Endometrial microvascular endothelial cells (primary cell): ENCODE measurements at regions not wholly inside any gene's neighbourhood (a gene's known extent, or its start where the extent isn't known, plus 50 kb on each side); places are given as distances from the start of the nearest gene placed in this dataset.
"Not testable (repeated sequence)": the region's sequence is repeated elsewhere in the genome, so short reads cannot be mapped to it uniquely, and the experiment has no call there.

ENCODE experiments used
- in situ Hi-C: cut with HindIII; loops from 2 replicates; pipeline ENCODE4 v1.10.0; 2017; ENCODE audit warnings: low sequenced_read_pairs, low pct_unique_long_range_greater_than_20kb; ENCODE audit errors: inconsistent ontology term

DNA sequence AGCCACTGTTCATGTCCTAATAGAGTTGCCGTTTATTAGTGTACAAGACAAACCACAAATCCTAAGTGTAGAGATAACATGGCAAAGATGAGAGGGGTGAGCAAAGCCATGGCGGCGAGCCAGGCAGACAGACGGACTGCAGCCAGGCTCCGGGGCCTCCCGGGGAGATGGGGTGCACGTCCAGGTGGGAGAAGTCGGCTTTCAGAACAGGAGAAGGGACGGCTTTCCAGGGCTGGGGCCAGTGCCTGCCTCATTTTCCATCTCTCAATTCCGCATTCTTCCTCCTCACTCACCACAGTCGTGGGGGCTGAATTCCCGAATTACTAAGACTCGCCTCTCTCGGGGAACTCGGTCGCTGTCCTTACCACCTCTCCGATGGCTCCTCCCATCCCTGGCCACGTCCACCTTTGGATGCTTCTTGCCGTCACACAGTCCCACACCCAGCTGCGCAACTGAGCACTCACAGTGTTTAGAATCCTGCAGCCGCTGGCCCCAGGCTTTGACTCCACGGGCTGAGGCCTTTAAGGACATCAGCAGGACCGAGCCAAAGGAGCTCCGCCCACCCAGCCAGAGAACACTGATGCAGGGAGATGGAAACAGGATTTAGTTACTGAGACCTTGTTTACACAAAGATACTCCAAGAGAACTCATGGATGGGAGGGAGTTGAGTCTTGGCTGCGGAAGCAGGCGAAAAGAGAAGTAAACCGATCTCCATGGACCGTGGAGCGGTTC lies 59.7 kb downstream of the RNF112 start:
- in situ Hi-C loops = loop anchor here (25.0 kb wide), 1 partner anchor 108 kb away; the partner anchor contains the start of gene B9D1

DNA sequence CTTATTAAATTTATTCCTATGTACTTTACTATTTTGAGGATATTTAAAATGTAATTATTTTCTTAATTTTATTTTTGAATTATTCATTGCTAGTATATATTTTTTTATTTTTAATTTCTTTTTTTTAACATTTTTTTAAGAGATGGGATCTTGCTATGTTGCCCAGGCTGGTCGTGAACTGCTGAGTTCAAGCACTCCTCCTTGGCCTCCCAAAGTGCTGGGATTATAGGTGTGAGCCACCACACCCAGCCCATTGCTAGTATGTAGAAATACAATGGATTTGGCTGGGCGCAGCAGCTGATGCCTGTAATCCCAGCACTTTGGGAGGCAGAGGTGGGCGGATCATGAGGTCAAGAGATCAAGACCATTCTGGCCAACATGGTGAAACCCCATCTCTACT lies 59.2 kb upstream of the SLC47A1 start:
- in situ Hi-C loops = loop anchor here (25.0 kb wide), 1 partner anchor 112 kb away; the partner anchor contains the start of gene B9D1

DNA sequence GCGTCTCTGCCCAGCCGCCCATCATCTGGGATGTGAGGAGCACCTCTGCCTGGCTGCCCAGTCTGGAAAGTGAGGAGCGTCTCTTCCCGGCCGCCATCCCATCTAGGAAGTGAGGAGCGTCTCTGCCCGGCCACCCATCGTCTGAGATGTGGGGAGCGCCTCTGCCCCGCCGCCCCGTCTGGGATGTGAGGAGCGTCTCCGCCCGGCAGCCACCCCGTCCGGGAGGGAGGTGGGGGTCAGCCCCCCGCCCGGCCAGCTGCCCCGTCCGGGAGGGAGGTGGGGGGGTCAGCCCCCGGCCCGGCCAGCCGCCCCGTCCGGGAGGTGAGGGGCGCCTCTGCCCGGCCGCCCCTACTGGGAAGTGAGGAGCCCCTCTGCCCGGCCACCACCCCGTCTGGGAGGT lies 57.9 kb upstream of the SLC47A1 start:
- in situ Hi-C loops = not testable (repeated sequence)

DNA sequence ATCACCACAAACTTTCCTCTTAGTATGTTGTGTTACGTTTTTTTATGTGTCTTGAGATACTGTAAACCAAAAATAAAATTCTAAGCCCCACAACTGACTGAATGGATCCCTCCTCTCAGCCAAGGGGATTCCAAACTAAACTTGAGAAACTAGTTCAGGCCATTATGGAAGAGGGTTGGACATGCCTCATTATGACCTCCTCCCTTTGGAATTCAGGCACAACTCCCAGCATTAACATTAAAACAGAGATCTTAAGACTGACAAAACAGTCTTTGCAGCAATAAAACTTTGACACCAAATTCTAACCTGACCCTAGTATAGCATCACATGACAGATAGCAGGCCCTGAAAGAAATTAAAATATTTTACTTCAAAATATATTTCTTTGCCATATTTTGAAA lies 51.1 kb upstream of the SLC47A1 start:
- in situ Hi-C loops = no loop called here
